HepG2 (cell line): ENCODE measurements at regions not wholly inside any gene's neighbourhood (a gene's known extent, or its start where the extent isn't known, plus 50 kb on each side); places are given as distances from the start of the nearest gene placed in this dataset.

Experiments used
- CAMTA2 ChIP-seq: sonication (generic); formaldehyde crosslinking; IDR thresholded peaks from 2 replicates; pipeline ENCODE4 v1.4.0; 2020; ENCODE audit warnings: mild to moderate bottlenecking, missing genetic modification reagents, borderline replicate concordance
- CREM ChIP-seq, 2 experiments: sonication (generic) in 1 of 2; formaldehyde crosslinking in 1 of 2; IDR thresholded peaks; 2 replicates each; pipeline versions ENCODE4 v1.4.0 to v1.6.1; 2016 to 2020; ENCODE audit warnings: antibody characterized with exemption in 1 of 2, mild to moderate bottlenecking in 1 of 2, missing genetic modification reagents in 1 of 2
- ESRRA ChIP-seq: sonication (generic); formaldehyde crosslinking; IDR thresholded peaks from 2 replicates; pipeline ENCODE4 v1.5.1; 2020; ENCODE audit warnings: mild to moderate bottlenecking, low read depth, missing genetic modification reagents
- ETS1 ChIP-seq: sonication (generic); formaldehyde crosslinking; IDR thresholded peaks from 2 replicates; pipeline ENCODE4 v1.4.0; 2020; ENCODE audit warnings: missing genetic modification reagents
- GLMP ChIP-seq: sonication (generic); formaldehyde crosslinking; IDR thresholded peaks from 2 replicates; pipeline ENCODE4 v1.9.0; 2021; ENCODE audit warnings: missing genetic modification reagents, mild to moderate bottlenecking, borderline replicate concordance
- IKZF4 ChIP-seq: sonication (generic); formaldehyde crosslinking; IDR thresholded peaks from 2 replicates; pipeline ENCODE4 v1.5.1; 2020; ENCODE audit warnings: borderline replicate concordance, mild to moderate bottlenecking, low read depth, missing genetic modification reagents; ENCODE audit errors: not compliant biosample characterization
- IRF2 ChIP-seq: IDR thresholded peaks from 2 replicates; pipeline ENCODE4 v1.6.1; 2018; ENCODE audit warnings: missing genetic modification reagents, missing compliant biosample characterization
- KLF11 ChIP-seq: IDR thresholded peaks from 2 replicates; pipeline ENCODE4 v1.6.1; 2016; ENCODE audit warnings: missing compliant biosample characterization
- MIER2 ChIP-seq: IDR thresholded peaks from 2 replicates; pipeline ENCODE4 v1.6.1; 2016; ENCODE audit warnings: missing biosample characterization, missing genetic modification reagents
- NFKB2 ChIP-seq: sonication (generic); formaldehyde crosslinking; IDR thresholded peaks from 2 replicates; pipeline ENCODE4 v1.4.0; 2020; ENCODE audit warnings: missing genetic modification reagents, borderline replicate concordance
- RBFOX2 ChIP-seq: fragments of 200-400 bp; formaldehyde crosslinking; IDR thresholded peaks from 2 replicates; pipeline ENCODE4 v1.6.1; 2017; ENCODE audit warnings: low read depth, mild to moderate bottlenecking, low read length
- SIN3A ChIP-seq: IDR thresholded peaks from 2 replicates; pipeline ENCODE4 v1.6.1; 2011; ENCODE audit warnings: low read depth, mild to moderate bottlenecking, control low read depth, low read length, borderline replicate concordance
- SMC3 ChIP-seq: IDR thresholded peaks from 2 replicates; pipeline ENCODE4 v1.6.1; 2011; ENCODE audit warnings: low read length, improper control_type of control experiment
- SOX6 ChIP-seq, 2 experiments: fragments of 450-650 bp in 1 of 2; sonication (generic) in 1 of 2; formaldehyde crosslinking in 1 of 2; IDR thresholded peaks; 2 replicates each; pipeline versions ENCODE4 v1.4.0 to v1.6.1; 2017 to 2020; ENCODE audit warnings: antibody characterized with exemption in 1 of 2, mild to moderate bottlenecking in 1 of 2, missing genetic modification reagents in 1 of 2
- THAP9 ChIP-seq: sonication (generic); formaldehyde crosslinking; IDR thresholded peaks from 2 replicates; pipeline ENCODE4; 2020; ENCODE audit warnings: missing genetic modification reagents, mild to moderate bottlenecking, borderline replicate concordance
- TOPORS ChIP-seq: sonication (generic); formaldehyde crosslinking; IDR thresholded peaks from 2 replicates; pipeline ENCODE4 v1.8.0; 2023; ENCODE audit warnings: mild to moderate bottlenecking, missing genetic modification reagents
- ZMYM3 ChIP-seq: sonication (generic); formaldehyde crosslinking; IDR thresholded peaks from 2 replicates; pipeline ENCODE4 v1.5.1; 2020; ENCODE audit warnings: mild to moderate bottlenecking, missing genetic modification reagents
- ZNF230 ChIP-seq: sonication (generic); formaldehyde crosslinking; IDR thresholded peaks from 2 replicates; pipeline ENCODE4 v1.4.0; 2020; ENCODE audit warnings: mild to moderate bottlenecking, missing genetic modification reagents
- ZNF326 ChIP-seq: sonication (generic); formaldehyde crosslinking; IDR thresholded peaks from 2 replicates; pipeline ENCODE4 v1.4.0; 2020; ENCODE audit warnings: missing genetic modification reagents, borderline replicate concordance
- ZNF446 ChIP-seq: sonication (generic); formaldehyde crosslinking; IDR thresholded peaks from 2 replicates; pipeline ENCODE4 v1.5.0; 2020; ENCODE audit warnings: mild to moderate bottlenecking, missing genetic modification reagents
- ZNF460 ChIP-seq: sonication (generic); formaldehyde crosslinking; IDR thresholded peaks from 2 replicates; pipeline ENCODE4 v1.5.1; 2020; ENCODE audit warnings: missing genetic modification reagents, mild to moderate bottlenecking, borderline replicate concordance
- ZNF574 ChIP-seq: sonication (generic); formaldehyde crosslinking; IDR thresholded peaks from 2 replicates; pipeline ENCODE4 v1.4.0; 2020; ENCODE audit warnings: missing genetic modification reagents
- ZNF644 ChIP-seq: IDR thresholded peaks from 2 replicates; pipeline ENCODE4 v1.6.1; 2016; ENCODE audit warnings: low read depth
- ZNF703 ChIP-seq: sonication (generic); formaldehyde crosslinking; IDR thresholded peaks from 2 replicates; pipeline ENCODE4 v1.5.1; 2020; ENCODE audit warnings: missing genetic modification reagents, mild to moderate bottlenecking, moderate library complexity, borderline replicate concordance

- no peak for TF ChIP-seq TOPORS (CRISPR knock-in tag)
- TF ChIP-seq ZNF326 = no peak
- no peak for TF ChIP-seq ETS1 (CRISPR knock-in tag)
- no peak for TF ChIP-seq SOX6 (IDR thresholded peaks at IDR 0.05)
- TF ChIP-seq SOX6 (CRISPR knock-in tag; IDR thresholded peaks at IDR 0.05) = peak; percentile 68; the same call in 1 of the 2 replicates
- TF ChIP-seq SIN3A = no peak
- TF ChIP-seq SMC3 = no peak
- TF ChIP-seq MIER2 (CRISPR knock-in tag) = no peak
- no peak for TF ChIP-seq IRF2 (CRISPR knock-in tag)
- no peak for TF ChIP-seq GLMP
- TF ChIP-seq ZNF574 (CRISPR knock-in tag) = no peak
- TF ChIP-seq ZNF644 = 0 out of 2 replicates have a peak, but pooled peaks have one; percentile 35
- no peak for TF ChIP-seq ZNF230 (CRISPR knock-in tag)
- no peak for TF ChIP-seq THAP9 (CRISPR knock-in tag)
- no peak for TF ChIP-seq ESRRA (CRISPR knock-in tag)
- no peak for TF ChIP-seq CAMTA2 (CRISPR knock-in tag)
- TF ChIP-seq ZMYM3 (CRISPR knock-in tag) = no peak
- TF ChIP-seq NFKB2 (CRISPR knock-in tag) = no peak
- TF ChIP-seq ZNF446 (CRISPR knock-in tag) = no peak
- no peak for TF ChIP-seq ZNF703 (CRISPR knock-in tag)
- TF ChIP-seq ZNF460 = no peak
- TF ChIP-seq CREM (IDR thresholded peaks at IDR 0.05) = peak; percentile 87
- TF ChIP-seq CREM (CRISPR knock-in tag; IDR thresholded peaks at IDR 0.05) = no peak
- TF ChIP-seq IKZF4 = no peak
- TF ChIP-seq RBFOX2 = peak; percentile 37; the same call in 1 of the 2 replicates
- TF ChIP-seq KLF11 (CRISPR knock-in tag) = no peak
Observed at GRCh38 chrX:20477219-20477618, 210.5 kb upstream of the RPS6KA3 start (continued).
